GM19035 (cell line): ENCODE measurements at regions not wholly inside any gene's neighbourhood (a gene's known extent, or its start where the extent isn't known, plus 50 kb on each side); places are given as distances from the start of the nearest gene placed in this dataset.
"Not testable (repeated sequence)": the region's sequence is repeated elsewhere in the genome, so short reads cannot be mapped to it uniquely, and the experiment has no call there.

Experiments used
- ATAC-seq: cut with Tn5 transposase; IDR thresholded peaks from one replicate; pipeline ENCODE4 v1.9.1; 2021; ENCODE audit not compliant: unreplicated experiment

GRCh38 chr13:60701895-60702294 is 304.9 kb downstream of the TDRD3 start:
- ATAC-seq, result no peak

- ATAC-seq, result no peak
Measured at GRCh38 chr13:60700994-60701393, 304.0 kb downstream of the TDRD3 start.

- no peak for ATAC-seq
Measured at GRCh38 chr13:60699636-60700035, 302.6 kb downstream of the TDRD3 start.

GRCh38 chr13:60696602-60697001 is 299.6 kb downstream of the TDRD3 start:
- ATAC-seq, result no peak

GRCh38 chr13:60691268-60691667 is 294.2 kb downstream of the TDRD3 start:
- no peak for ATAC-seq

GRCh38 chr13:60690604-60691003 is 293.6 kb downstream of the TDRD3 start:
- no peak for ATAC-seq

GRCh38 chr13:60689571-60689970 is 292.6 kb downstream of the TDRD3 start:
- no peak for ATAC-seq

- ATAC-seq, result no peak
Measured at GRCh38 chr13:60689076-60689475, 292.1 kb downstream of the TDRD3 start.

GRCh38 chr13:60679928-60680694 is 283.1 kb downstream of the TDRD3 start:
- ATAC-seq, result no peak

GRCh38 chr13:60679131-60679530 is 282.1 kb downstream of the TDRD3 start:
- no peak for ATAC-seq

- ATAC-seq, result no peak
Measured at GRCh38 chr13:60671386-60671785, 274.4 kb downstream of the TDRD3 start.

- no peak for ATAC-seq
Measured at GRCh38 chr13:60663788-60664187, 266.8 kb downstream of the TDRD3 start.

GRCh38 chr13:60662595-60662994 is 265.6 kb downstream of the TDRD3 start:
- no peak for ATAC-seq

GRCh38 chr13:60661521-60661920 is 264.5 kb downstream of the TDRD3 start:
- ATAC-seq, result no peak

- ATAC-seq, result not testable (repeated sequence)
Measured at GRCh38 chr13:60657586-60657985, 260.6 kb downstream of the TDRD3 start.

- no peak for ATAC-seq
Measured at GRCh38 chr13:60655256-60655655, 258.2 kb downstream of the TDRD3 start.

GRCh38 chr13:60654415-60654814 is 257.4 kb downstream of the TDRD3 start:
- ATAC-seq, result no peak

- ATAC-seq, result no peak
Measured at GRCh38 chr13:60647547-60647946, 250.5 kb downstream of the TDRD3 start.

GRCh38 chr13:60646620-60647019 is 249.6 kb downstream of the TDRD3 start:
- ATAC-seq, result no peak

- no peak for ATAC-seq
Measured at GRCh38 chr13:60645676-60646075, 248.7 kb downstream of the TDRD3 start.

- ATAC-seq, result no peak
Measured at GRCh38 chr13:60642552-60642951, 245.5 kb downstream of the TDRD3 start.

GRCh38 chr13:60629158-60629557 is 232.1 kb downstream of the TDRD3 start:
- ATAC-seq, result no peak

GRCh38 chr13:60627071-60627686 is 230.2 kb downstream of the TDRD3 start:
- peak; percentile 74 for ATAC-seq
